ENCODE measurements at regions not wholly inside any gene's neighbourhood (a gene's known extent, or its start where the extent isn't known, plus 50 kb on each side); places are given as distances from the start of the nearest gene placed in this dataset.

- H3K9ac ChIP-seq = no peak overlapping the region
- H3K27ac ChIP-seq = peak overlapping the region; percentile 7
- H3K4me3 ChIP-seq (ENCODE audit: low read depth, low read length) = no peak overlapping the region
- no peak overlapping the region for H2AFZ ChIP-seq
- TF ChIP-seq, protein P1, sequence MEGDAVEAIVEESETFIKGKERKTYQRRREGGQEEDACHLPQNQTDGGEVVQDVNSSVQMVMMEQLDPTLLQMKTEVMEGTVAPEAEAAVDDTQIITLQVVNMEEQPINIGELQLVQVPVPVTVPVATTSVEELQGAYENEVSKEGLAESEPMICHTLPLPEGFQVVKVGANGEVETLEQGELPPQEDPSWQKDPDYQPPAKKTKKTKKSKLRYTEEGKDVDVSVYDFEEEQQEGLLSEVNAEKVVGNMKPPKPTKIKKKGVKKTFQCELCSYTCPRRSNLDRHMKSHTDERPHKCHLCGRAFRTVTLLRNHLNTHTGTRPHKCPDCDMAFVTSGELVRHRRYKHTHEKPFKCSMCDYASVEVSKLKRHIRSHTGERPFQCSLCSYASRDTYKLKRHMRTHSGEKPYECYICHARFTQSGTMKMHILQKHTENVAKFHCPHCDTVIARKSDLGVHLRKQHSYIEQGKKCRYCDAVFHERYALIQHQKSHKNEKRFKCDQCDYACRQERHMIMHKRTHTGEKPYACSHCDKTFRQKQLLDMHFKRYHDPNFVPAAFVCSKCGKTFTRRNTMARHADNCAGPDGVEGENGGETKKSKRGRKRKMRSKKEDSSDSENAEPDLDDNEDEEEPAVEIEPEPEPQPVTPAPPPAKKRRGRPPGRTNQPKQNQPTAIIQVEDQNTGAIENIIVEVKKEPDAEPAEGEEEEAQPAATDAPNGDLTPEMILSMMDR (IDR thresholded peaks at IDR 0.05) = no peak
- H3K9me3 ChIP-seq (ENCODE audit: control insufficient read depth, low read length) = no peaks in the 10 kb centered on the region
- H3K27me3 ChIP-seq (ENCODE audit: control insufficient read depth, insufficient read depth, low read length) = no peaks in the 10 kb centered on the region
- H3K79me2 ChIP-seq = no peaks in the 10 kb centered on the region
- no peaks in the 10 kb centered on the region for H3K36me3 ChIP-seq (ENCODE audit: control insufficient read depth, insufficient read depth, low read length)
- no peak overlapping the region for H3K4me2 ChIP-seq (ENCODE audit: low read length)
- H3K4me1 ChIP-seq = peaks cover 14% of the 10 kb centered on the region
Measured at GRCh38 chr9:1355656-1356055, 305.5 kb downstream of the DMRT2 start.

- Histone ChIP-seq H3K4me1 (no peaks in the 10 kb centered on the region), H2AFZ (no peak overlapping the region), H3K4me2 (ENCODE audit: low read length) (no peak overlapping the region), H3K27ac (no peak overlapping the region), H3K9me3 (ENCODE audit: control insufficient read depth, low read length) (no peaks in the 10 kb centered on the region), H3K9ac (no peak overlapping the region), H3K36me3 (ENCODE audit: control insufficient read depth, insufficient read depth, low read length) (no peaks in the 10 kb centered on the region), H3K79me2 (no peaks in the 10 kb centered on the region), H3K4me3 (ENCODE audit: low read depth, low read length) (no peak overlapping the region), H3K27me3 (ENCODE audit: control insufficient read depth, insufficient read depth, low read length) (no peaks in the 10 kb centered on the region)
- TF ChIP-seq, protein P1 (IDR thresholded peaks at IDR 0.05) = no peak
Measured at GRCh38 chr9:1362845-1363244, 312.7 kb downstream of the DMRT2 start.

- H3K27me3 ChIP-seq (ENCODE audit: control insufficient read depth, insufficient read depth, low read length) = no peaks in the 10 kb centered on the region
- H3K27ac ChIP-seq = no peak overlapping the region
- H3K79me2 ChIP-seq = no peaks in the 10 kb centered on the region
- H3K9ac ChIP-seq = no peak overlapping the region
- no peaks in the 10 kb centered on the region for H3K4me1 ChIP-seq
- no peak overlapping the region for H3K4me2 ChIP-seq (ENCODE audit: low read length)
- H3K9me3 ChIP-seq (ENCODE audit: control insufficient read depth, low read length) = no peaks in the 10 kb centered on the region
- H3K4me3 ChIP-seq (ENCODE audit: low read depth, low read length) = no peak overlapping the region
- TF ChIP-seq, protein P1 (IDR thresholded peaks at IDR 0.05) = no peak
- no peak overlapping the region for H2AFZ ChIP-seq
- no peaks in the 10 kb centered on the region for H3K36me3 ChIP-seq (ENCODE audit: control insufficient read depth, insufficient read depth, low read length)
Measured at GRCh38 chr9:1366276-1366675, 316.1 kb downstream of the DMRT2 start.

DNA sequence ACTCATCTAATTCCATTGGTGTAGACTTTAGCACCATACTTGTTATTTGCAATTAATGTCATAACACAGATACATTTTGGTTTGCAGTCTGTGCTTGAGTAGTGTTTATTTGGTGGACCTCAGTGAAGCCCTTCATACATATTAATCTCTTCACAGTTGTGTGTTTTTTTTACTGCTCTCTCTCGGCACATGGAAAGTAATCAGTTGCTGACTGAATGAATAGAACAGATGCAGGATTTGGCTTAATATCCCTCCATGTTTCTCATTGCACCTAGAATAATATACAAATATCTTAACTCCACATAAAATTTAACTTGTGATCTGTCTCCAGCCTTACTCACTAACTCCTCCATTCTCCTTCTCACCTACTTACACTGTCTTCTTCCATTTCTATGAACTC is 319.1 kb downstream of the DMRT2 start:
- Histone ChIP-seq H3K27ac (no peak overlapping the region), H3K4me1 (no peaks in the 10 kb centered on the region), H2AFZ (no peak overlapping the region), H3K9ac (no peak overlapping the region), H3K9me3 (ENCODE audit: control insufficient read depth, low read length) (no peaks in the 10 kb centered on the region), H3K4me2 (ENCODE audit: low read length) (no peak overlapping the region), H3K4me3 (ENCODE audit: low read depth, low read length) (no peak overlapping the region), H3K79me2 (no peaks in the 10 kb centered on the region), H3K27me3 (ENCODE audit: control insufficient read depth, insufficient read depth, low read length) (no peaks in the 10 kb centered on the region), H3K36me3 (ENCODE audit: control insufficient read depth, insufficient read depth, low read length) (no peaks in the 10 kb centered on the region)
- TF ChIP-seq, protein P1 (IDR thresholded peaks at IDR 0.05) = no peak

GRCh38 chr9:1373445-1373844 is 323.3 kb downstream of the DMRT2 start:
- H3K9me3 ChIP-seq (ENCODE audit: control insufficient read depth, low read length) = no peaks in the 10 kb centered on the region
- no peak overlapping the region for H3K9ac ChIP-seq
- TF ChIP-seq, protein P1 (IDR thresholded peaks at IDR 0.05) = no peak
- H3K27me3 ChIP-seq (ENCODE audit: control insufficient read depth, insufficient read depth, low read length) = no peaks in the 10 kb centered on the region
- H3K4me2 ChIP-seq (ENCODE audit: low read length) = no peak overlapping the region
- H3K4me3 ChIP-seq (ENCODE audit: low read depth, low read length) = no peak overlapping the region
- H3K36me3 ChIP-seq (ENCODE audit: control insufficient read depth, insufficient read depth, low read length) = no peaks in the 10 kb centered on the region
- no peaks in the 10 kb centered on the region for H3K4me1 ChIP-seq
- H3K27ac ChIP-seq = no peak overlapping the region
- H3K79me2 ChIP-seq = no peaks in the 10 kb centered on the region
- no peak overlapping the region for H2AFZ ChIP-seq

Data from parathyroid adenoma (tissue), 2 donors.